ENCODE measurements at regions not wholly inside any gene's neighbourhood (a gene's known extent, or its start where the extent isn't known, plus 50 kb on each side); places are given as distances from the start of the nearest gene placed in this dataset.

- TF ChIP-seq, protein P1, sequence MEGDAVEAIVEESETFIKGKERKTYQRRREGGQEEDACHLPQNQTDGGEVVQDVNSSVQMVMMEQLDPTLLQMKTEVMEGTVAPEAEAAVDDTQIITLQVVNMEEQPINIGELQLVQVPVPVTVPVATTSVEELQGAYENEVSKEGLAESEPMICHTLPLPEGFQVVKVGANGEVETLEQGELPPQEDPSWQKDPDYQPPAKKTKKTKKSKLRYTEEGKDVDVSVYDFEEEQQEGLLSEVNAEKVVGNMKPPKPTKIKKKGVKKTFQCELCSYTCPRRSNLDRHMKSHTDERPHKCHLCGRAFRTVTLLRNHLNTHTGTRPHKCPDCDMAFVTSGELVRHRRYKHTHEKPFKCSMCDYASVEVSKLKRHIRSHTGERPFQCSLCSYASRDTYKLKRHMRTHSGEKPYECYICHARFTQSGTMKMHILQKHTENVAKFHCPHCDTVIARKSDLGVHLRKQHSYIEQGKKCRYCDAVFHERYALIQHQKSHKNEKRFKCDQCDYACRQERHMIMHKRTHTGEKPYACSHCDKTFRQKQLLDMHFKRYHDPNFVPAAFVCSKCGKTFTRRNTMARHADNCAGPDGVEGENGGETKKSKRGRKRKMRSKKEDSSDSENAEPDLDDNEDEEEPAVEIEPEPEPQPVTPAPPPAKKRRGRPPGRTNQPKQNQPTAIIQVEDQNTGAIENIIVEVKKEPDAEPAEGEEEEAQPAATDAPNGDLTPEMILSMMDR (IDR thresholded peaks at IDR 0.05; ENCODE audit: low read depth, low read length) = no peak
- no peak for TF ChIP-seq EZH2phosphoT487 (IDR thresholded peaks at IDR 0.05; ENCODE audit: low read depth)
Measured at GRCh38 chr12:91667694-91668093, 478.0 kb downstream of the BTG1 start.

Measured in OCI-LY3 (cell line).